GM12891 (cell line): ENCODE measurements at regions not wholly inside any gene's neighbourhood (a gene's known extent, or its start where the extent isn't known, plus 50 kb on each side); places are given as distances from the start of the nearest gene placed in this dataset.

Experiments
- POLR2A ChIP-seq: IDR thresholded peaks from 2 replicates; pipeline ENCODE4 v1.6.1; 2011; ENCODE audit warnings: low read depth, low read length, control low read depth
- POLR2AphosphoS5 ChIP-seq: IDR thresholded peaks from 2 replicates; pipeline ENCODE4 v1.6.1; 2011; ENCODE audit warnings: low read depth, low read length, control low read depth

- no peak for TF ChIP-seq POLR2A
- TF ChIP-seq POLR2AphosphoS5, result no peak
Observed at GRCh38 chr6:141118991-141119390, 1013.7 kb upstream of the GJE1 start.
